ENCODE measurements at regions not wholly inside any gene's neighbourhood (a gene's known extent, or its start where the extent isn't known, plus 50 kb on each side); places are given as distances from the start of the nearest gene placed in this dataset.

- no peak for TF ChIP-seq MXI1 (IDR thresholded peaks at IDR 0.05; ENCODE audit: low read depth, low read length)
- TF ChIP-seq, protein P1, sequence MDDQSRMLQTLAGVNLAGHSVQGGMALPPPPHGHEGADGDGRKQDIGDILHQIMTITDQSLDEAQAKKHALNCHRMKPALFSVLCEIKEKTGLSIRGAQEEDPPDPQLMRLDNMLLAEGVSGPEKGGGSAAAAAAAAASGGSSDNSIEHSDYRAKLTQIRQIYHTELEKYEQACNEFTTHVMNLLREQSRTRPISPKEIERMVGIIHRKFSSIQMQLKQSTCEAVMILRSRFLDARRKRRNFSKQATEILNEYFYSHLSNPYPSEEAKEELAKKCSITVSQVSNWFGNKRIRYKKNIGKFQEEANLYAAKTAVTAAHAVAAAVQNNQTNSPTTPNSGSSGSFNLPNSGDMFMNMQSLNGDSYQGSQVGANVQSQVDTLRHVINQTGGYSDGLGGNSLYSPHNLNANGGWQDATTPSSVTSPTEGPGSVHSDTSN (IDR thresholded peaks at IDR 0.05) = peak; percentile 87
- TF ChIP-seq TCF12 (IDR thresholded peaks at IDR 0.05) = peak; percentile 96
- TF ChIP-seq CHD2 (IDR thresholded peaks at IDR 0.05; ENCODE audit: low read length, partially characterized antibody) = no peak
- no peak for TF ChIP-seq RCOR1 (IDR thresholded peaks at IDR 0.05; ENCODE audit: low read length)
- no peak for TF ChIP-seq EZH2phosphoT487 (IDR thresholded peaks at IDR 0.05; ENCODE audit: borderline replicate concordance, low read depth)
- no peak for TF ChIP-seq RFX5 (IDR thresholded peaks at IDR 0.05; ENCODE audit: low read length)
These were observed 252.6 kb downstream of the RND3 start (continued) for GRCh38 chr2:150234787-150235446.

DNA sequence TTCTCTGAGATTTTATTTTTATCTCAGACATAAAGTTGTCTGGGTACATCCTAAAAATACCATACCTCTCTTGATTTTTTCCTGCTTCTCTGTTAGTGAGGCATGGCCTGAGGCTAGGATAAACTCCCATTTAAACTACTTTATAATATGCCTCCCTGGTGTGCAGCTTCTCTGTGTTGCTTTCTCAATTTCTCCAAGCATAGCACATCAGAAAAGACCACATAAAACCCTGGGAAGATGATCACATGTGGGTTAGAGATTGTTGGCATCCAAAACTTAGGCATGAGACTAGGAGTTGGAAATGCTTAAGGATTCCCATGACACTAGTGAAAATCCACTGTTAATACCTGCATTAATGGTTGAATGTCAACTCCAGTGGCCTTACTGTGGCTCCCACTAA is 254.6 kb downstream of the RND3 start:
- Histone ChIP-seq H2AFZ (ENCODE audit: low read depth) (no peak overlapping the region), H3K9ac (no peak overlapping the region), H3K79me2 (ENCODE audit: insufficient read depth) (no peaks in the 10 kb centered on the region), H3K9me3 (no peaks in the 10 kb centered on the region; the same call in 1 of the 2 replicates), H3K4me2 (no peak overlapping the region), H3K9me2 (no peaks in the 10 kb centered on the region), H3K36me3 (replicated peaks in 1 of 2; ENCODE audit: control insufficient read depth in 1 of 2, insufficient read depth in 2 of 2, low read length in 1 of 2) (no peaks in the 10 kb centered on the region), H3K27ac (ENCODE audit: low read depth in 2 of 2, low read length in 1 of 2) (no peak overlapping the region), H3K4me1 (ENCODE audit: control insufficient read depth in 1 of 2, insufficient read depth in 2 of 2, low read depth in 1 of 2, low read length in 1 of 2) (peaks cover 0 to 7% of the 10 kb centered on the region in 2 experiments; a peak in 3 of 4 replicates), H3K4me3 (ENCODE audit: low read depth in 2 of 2, low read length in 1 of 2) (no peak overlapping the region), H4K20me1 (ENCODE audit: insufficient read depth) (no peaks in the 10 kb centered on the region), H3F3A (replicated peaks; ENCODE audit: insufficient read depth) (peaks cover 3% of the 10 kb centered on the region), H3K27me3 (ENCODE audit: insufficient read depth) (no peaks in the 10 kb centered on the region)
- TF ChIP-seq RXRA (IDR thresholded peaks at IDR 0.05; ENCODE audit: borderline replicate concordance, low read depth) (no peak), FOXJ3 (CRISPR knock-in tag; IDR thresholded peaks at IDR 0.05) (no peak), MEF2A (IDR thresholded peaks at IDR 0.05; ENCODE audit: borderline replicate concordance, low read depth) (no peak), RCOR1 (IDR thresholded peaks at IDR 0.05; ENCODE audit: low read length) (no peak), RFX5 (IDR thresholded peaks at IDR 0.05; ENCODE audit: low read length) (no peak)
- TF ChIP-seq, protein P2, sequence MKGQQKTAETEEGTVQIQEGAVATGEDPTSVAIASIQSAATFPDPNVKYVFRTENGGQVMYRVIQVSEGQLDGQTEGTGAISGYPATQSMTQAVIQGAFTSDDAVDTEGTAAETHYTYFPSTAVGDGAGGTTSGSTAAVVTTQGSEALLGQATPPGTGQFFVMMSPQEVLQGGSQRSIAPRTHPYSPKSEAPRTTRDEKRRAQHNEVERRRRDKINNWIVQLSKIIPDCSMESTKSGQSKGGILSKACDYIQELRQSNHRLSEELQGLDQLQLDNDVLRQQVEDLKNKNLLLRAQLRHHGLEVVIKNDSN (IDR thresholded peaks at IDR 0.05; ENCODE audit: borderline replicate concordance, low read depth) = no peak
- POLR2A ChIA-PET = no interaction called here
- CTCF ChIA-PET = interaction anchor here (0.6 kb wide), 1 partner anchor 270 kb away, joined by 3 read pairs; no protein-coding TSS in a partner anchor
- DNase-seq = no peak

DNA sequence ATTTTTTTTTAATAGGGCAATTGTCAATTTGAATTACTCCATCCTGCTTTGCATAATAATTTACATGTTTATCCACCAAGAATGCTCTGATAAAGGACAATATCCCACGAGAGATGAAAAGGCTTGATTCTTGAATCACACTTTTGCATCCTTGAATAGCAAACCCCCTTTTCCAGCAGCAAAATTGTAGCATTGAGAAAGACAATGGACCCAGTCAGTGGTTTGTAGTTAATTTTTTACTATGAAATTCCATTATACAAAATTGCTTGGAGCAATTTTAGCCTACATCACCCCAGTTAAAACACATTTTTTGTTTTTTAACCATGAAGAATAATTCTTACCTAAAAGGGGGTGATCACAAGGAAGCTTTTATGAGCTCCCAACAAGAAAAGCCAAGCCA is 255.1 kb downstream of the RND3 start:
- H3K9ac ChIP-seq = no peak overlapping the region
- no peak for DNase-seq
- H3K27ac ChIP-seq (ENCODE audit: low read depth in 2 of 2, low read length in 1 of 2) = no peak overlapping the region
- no peak overlapping the region for H3K4me2 ChIP-seq
- no peaks in the 10 kb centered on the region for H3K27me3 ChIP-seq (ENCODE audit: insufficient read depth)
- H3K4me3 ChIP-seq (ENCODE audit: low read depth in 2 of 2, low read length in 1 of 2) = no peak overlapping the region
- 96% methylated on average over 1 of the region's 1 CpG for WGBS (ENCODE audit: low lambda C conversion rate)
- no peaks in the 10 kb centered on the region for H3K36me3 ChIP-seq (replicated peaks in 1 of 2; ENCODE audit: control insufficient read depth in 1 of 2, insufficient read depth in 2 of 2, low read length in 1 of 2)
- no peaks in the 10 kb centered on the region for H3K9me2 ChIP-seq
- ChIA-PET POLR2A (interaction anchor here (0.6 kb wide), 1 partner anchor 22 kb away, joined by 3 read pairs; no protein-coding TSS in a partner anchor), CTCF (interaction anchor here (0.6 kb wide), 1 partner anchor 270 kb away, joined by 3 read pairs; no protein-coding TSS in a partner anchor)
- no peaks in the 10 kb centered on the region; the same call in 1 of the 2 replicates for H3K9me3 ChIP-seq
- peaks cover 3% of the 10 kb centered on the region for H3F3A ChIP-seq (replicated peaks; ENCODE audit: insufficient read depth)
- H3K79me2 ChIP-seq (ENCODE audit: insufficient read depth) = no peaks in the 10 kb centered on the region
- H3K4me1 ChIP-seq (ENCODE audit: control insufficient read depth in 1 of 2, insufficient read depth in 2 of 2, low read depth in 1 of 2, low read length in 1 of 2) = peaks cover 0 to 7% of the 10 kb centered on the region in 2 experiments; a peak in 3 of 4 replicates
- H2AFZ ChIP-seq (ENCODE audit: low read depth) = no peak overlapping the region
- no peaks in the 10 kb centered on the region for H4K20me1 ChIP-seq (ENCODE audit: insufficient read depth)
- TF ChIP-seq, protein P3, sequence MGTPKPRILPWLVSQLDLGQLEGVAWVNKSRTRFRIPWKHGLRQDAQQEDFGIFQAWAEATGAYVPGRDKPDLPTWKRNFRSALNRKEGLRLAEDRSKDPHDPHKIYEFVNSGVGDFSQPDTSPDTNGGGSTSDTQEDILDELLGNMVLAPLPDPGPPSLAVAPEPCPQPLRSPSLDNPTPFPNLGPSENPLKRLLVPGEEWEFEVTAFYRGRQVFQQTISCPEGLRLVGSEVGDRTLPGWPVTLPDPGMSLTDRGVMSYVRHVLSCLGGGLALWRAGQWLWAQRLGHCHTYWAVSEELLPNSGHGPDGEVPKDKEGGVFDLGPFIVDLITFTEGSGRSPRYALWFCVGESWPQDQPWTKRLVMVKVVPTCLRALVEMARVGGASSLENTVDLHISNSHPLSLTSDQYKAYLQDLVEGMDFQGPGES (IDR thresholded peaks at IDR 0.05; ENCODE audit: low read depth, low read length) = no peak
- TF ChIP-seq FOXM1 (IDR thresholded peaks at IDR 0.05; ENCODE audit: low read depth) (no peak), USF2 (IDR thresholded peaks at IDR 0.05; ENCODE audit: borderline replicate concordance, low read depth, low read length) (no peak), MXI1 (IDR thresholded peaks at IDR 0.05; ENCODE audit: low read depth, low read length) (no peak), SIN3A (IDR thresholded peaks at IDR 0.05; ENCODE audit: borderline replicate concordance, low read depth, low read length) (no peak), RCOR1 (IDR thresholded peaks at IDR 0.05; ENCODE audit: low read length) (no peak), FOSL2 (IDR thresholded peaks at IDR 0.05; ENCODE audit: borderline replicate concordance, low read depth) (no peak), ELF1 (IDR thresholded peaks at IDR 0.05) (no peak), TCF12 (IDR thresholded peaks at IDR 0.05) (no peak), NFIC (IDR thresholded peaks at IDR 0.05; ENCODE audit: borderline replicate concordance) (no peak), RXRA (IDR thresholded peaks at IDR 0.05; ENCODE audit: borderline replicate concordance, low read depth) (no peak), NRF1 (IDR thresholded peaks at IDR 0.05; ENCODE audit: low read depth, low read length) (no peak), POLR2AphosphoS5 (IDR thresholded peaks at IDR 0.05; ENCODE audit: low read depth, low read length) (no peak), RFX5 (IDR thresholded peaks at IDR 0.05; ENCODE audit: low read length) (no peak), SMC3 (IDR thresholded peaks at IDR 0.05; ENCODE audit: low read depth, low read length) (no peak), YY1 (IDR thresholded peaks at IDR 0.05; ENCODE audit: low read depth) (no peak), FOXJ3 (CRISPR knock-in tag; IDR thresholded peaks at IDR 0.05) (no peak)
